HG03280 (cell line): ENCODE measurements at regions not wholly inside any gene's neighbourhood (a gene's known extent, or its start where the extent isn't known, plus 50 kb on each side); places are given as distances from the start of the nearest gene placed in this dataset.

Experiments used
- ATAC-seq: cut with Tn5 transposase; IDR thresholded peaks from one replicate; pipeline ENCODE4 v1.9.1; 2021; ENCODE audit warnings: mild to moderate bottlenecking, moderate library complexity; ENCODE audit not compliant: unreplicated experiment

DNA sequence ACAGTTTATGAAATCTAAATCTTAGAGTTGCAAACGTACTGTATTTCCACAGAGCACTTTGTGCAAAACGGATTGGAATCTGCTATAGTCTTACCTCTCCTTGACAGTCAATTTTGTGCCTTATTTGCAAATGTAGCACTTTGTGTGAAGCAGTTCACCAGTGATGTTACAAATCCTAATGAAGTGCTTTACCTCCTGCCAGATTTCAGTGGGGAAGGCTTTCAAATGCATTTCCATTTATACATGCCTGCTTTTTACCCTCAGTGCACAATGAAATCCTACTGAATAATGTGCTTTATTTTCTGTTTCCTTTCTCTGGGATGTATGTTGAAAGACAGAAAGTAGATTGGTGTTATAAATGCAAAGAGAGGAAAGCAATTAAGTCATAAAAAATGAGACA is 2141.6 kb upstream of the C9orf72 start:
- ATAC-seq = no peak

DNA sequence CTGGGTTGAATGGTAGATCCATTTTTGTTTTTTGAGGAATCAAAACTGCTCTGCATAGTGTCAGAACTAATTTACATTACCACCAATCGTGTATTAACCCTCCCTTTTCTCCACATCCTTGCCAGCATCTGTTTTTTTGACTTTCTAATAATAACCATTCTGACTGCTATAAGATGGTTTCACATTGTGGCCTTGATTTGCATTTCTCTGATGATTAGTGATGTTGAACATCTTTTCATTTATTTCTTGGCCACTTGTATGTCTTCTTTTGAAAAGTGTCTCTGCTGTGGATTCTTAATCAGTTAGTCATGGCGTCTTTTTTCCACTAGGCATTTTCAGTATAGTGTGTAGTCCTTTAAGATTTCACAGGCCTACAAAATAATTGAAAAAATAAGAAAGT is 2144.3 kb upstream of the C9orf72 start:
- ATAC-seq = no peak

DNA sequence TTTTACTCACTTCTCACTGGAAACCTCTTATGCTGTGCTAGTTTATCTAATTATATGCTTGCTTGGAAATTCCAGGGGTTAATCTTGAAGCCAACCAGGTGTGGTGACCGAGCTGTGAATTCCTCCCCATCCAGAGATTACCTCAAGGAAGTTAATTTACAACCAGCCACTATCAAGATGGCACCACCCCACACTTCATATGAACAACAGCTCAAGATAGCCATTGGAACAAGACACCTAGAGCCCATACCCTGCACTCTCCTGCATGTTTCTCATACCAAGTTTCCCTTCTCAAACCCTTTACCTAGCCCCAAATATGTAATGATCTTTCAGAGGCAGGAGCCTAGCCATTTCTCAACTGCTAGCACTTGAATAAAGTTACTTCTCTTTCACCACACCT is 2156.9 kb upstream of the C9orf72 start:
- ATAC-seq = no peak

- no peak for ATAC-seq
Observed at GRCh38 chr9:29740518-29740917, 2167.2 kb upstream of the C9orf72 start.

GRCh38 chr9:29741169-29741568 is 2167.9 kb upstream of the C9orf72 start:
- ATAC-seq = no peak

DNA sequence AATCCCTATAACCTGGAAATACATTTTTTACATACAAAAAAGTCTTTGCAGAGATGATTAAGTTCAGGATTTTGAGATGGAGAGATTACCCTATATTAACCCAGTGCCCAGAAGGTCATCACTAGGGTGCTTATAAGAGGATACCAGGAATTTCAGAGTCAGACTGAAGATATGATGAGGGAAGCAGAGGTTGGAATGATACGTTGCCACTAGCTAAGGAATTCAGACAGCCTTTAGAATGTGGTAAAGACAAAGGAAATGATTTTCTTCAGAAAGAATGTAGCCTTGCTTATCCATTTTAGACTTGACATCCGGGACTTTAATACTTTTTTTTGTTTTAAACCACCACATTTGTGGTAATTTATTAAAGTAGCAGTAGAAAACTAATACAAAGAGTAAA is 2176.8 kb upstream of the C9orf72 start:
- ATAC-seq = no peak

- ATAC-seq = no peak
Observed at GRCh38 chr9:29751226-29751625, 2177.9 kb upstream of the C9orf72 start.

GRCh38 chr9:29753638-29754037 is 2180.4 kb upstream of the C9orf72 start:
- no peak for ATAC-seq

DNA sequence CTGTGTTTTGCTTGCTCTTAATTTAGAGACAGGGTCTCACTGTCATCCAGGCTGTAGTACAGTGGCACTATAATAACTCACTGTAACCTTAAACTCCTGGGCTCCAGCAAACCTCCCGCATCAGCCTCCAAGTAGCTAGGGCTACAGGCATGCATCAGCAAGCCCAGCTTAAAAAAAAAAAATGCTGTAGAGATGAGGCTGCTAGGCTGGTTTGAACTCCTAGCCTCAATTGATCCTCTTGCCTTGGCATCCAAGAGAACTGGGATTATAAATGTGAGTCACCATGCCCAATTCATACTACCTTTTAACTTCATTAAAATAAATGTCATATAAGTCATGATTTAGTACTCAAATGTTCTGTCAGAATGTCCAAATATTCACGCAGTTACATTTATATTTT is 2195.7 kb upstream of the C9orf72 start:
- no peak for ATAC-seq

- ATAC-seq = no peak
Observed at GRCh38 chr9:29773676-29774075, 2200.4 kb upstream of the C9orf72 start.

DNA sequence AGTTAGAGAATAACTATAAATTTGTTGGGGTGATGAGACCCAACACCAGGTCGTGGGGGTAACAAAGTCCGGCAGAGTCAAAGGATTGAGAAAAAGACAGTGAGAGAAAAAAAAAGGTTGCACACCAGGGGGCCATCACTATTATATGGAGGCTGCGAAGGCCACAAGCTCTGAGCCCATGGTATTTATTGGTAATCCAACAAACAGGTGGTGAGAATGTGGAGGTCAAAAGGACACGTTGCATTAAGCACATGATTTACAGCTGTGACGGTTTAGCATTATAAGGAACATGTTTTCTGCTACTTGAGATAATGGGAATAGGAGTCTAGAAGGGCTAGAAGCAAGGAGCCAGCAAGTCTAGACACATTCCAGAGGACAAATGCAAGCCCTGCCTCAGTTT is 2202.2 kb upstream of the C9orf72 start:
- ATAC-seq = no peak

DNA sequence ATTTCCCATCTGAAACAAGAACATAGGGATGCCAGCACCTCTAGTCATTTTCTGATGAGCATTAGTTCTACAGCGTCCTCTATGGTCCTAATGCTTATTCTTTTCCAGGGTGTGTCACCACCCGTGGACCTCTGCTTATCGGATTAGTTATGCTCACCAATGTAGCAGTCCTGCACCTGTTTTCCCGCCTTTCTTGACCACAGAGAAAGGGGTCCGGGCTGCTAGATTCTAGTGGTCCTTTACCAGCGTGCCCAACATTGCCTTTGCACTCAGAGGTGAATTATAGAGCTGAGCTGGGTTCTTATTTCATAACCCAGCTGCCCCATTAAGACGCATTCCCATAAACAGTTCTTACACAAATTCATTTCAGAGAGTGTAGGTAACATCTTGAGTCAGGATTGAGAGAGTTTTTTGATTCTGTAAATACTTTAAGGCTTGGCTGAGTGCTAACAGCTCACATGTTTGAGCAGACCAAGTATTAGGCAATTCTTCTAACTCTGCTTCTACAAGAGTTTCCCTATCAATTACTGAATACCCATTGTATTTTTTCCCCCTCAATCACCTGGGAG is 2205.1 kb upstream of the C9orf72 start:
- ATAC-seq = no peak

- ATAC-seq = no peak
Observed at GRCh38 chr9:29793970-29794369, 2220.7 kb upstream of the C9orf72 start.

DNA sequence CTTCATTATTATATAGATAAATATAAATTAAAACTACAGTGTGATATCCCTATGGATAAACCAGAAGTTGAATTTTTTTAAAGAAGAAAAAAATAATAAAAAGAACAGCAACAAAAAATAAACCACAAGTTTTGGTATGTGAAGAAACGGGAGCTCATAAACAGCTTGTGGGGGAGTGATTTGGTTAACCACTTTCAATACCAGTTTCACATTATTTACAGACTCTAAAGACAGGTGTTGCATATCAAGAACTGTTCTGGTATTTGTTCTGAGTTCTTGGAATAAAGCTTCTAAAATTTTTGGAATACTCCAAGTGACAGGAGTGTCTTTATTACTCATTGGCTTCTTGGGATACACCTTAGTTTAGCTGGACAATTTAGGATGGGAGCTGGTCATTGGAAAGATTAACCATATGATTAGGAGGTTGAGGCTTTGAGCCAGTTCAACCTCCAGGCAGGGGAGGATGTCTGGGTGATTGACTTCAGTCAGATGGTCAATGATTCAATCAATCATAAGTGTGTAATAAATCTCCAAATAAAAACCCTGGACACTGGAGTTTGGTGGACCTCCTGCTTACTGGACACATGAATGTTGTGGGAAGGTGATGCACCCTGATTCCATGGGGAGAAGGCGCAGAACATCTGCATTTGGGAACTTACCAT is 2223.1 kb upstream of the C9orf72 start:
- ATAC-seq = peak; percentile 79

- ATAC-seq = no peak
Observed at GRCh38 chr9:29798599-29798998, 2225.3 kb upstream of the C9orf72 start.

DNA sequence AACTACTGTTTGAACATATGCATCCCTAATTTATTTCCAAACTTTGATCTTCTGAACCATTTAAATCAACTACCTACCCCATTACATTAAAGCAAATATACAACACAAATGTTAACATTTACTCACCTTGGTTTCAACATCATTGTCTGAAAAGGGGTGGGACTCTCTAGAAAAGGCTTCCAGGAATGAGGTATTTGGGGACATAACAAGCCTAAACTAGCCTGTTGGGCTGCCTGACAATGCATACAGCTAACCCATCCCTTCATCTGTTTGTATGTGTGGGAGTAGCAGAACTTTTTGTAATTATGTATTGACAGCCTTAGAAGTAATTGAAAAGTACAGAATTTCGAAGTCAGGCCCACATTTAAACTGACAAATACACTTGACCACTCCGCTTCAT is 2225.9 kb upstream of the C9orf72 start:
- ATAC-seq = no peak

DNA sequence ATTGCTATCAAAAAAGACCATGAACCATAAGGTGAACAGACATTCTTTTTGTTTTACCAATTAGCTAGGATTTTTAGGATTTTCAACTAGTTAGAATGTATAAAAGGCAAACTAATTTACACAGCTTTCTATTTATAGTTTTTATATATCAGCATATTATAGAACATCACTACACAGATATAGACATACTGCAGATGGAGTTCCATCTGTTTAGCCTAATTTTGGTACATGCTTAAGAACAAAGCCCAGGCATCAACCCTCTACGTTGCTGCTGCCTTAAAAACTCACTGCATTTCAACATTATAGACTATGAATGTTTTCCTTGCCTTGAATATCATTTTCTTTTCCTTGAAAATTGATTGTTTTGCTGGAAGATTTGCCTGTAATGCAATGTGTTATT is 2227.5 kb upstream of the C9orf72 start:
- no peak for ATAC-seq

- no peak for ATAC-seq
Observed at GRCh38 chr9:29802454-29802853, 2229.2 kb upstream of the C9orf72 start.

- no peak for ATAC-seq
Observed at GRCh38 chr9:29806937-29807618, 2233.8 kb upstream of the C9orf72 start.

- no peak for ATAC-seq
Observed at GRCh38 chr9:29816954-29817703, 2243.8 kb upstream of the C9orf72 start.

DNA sequence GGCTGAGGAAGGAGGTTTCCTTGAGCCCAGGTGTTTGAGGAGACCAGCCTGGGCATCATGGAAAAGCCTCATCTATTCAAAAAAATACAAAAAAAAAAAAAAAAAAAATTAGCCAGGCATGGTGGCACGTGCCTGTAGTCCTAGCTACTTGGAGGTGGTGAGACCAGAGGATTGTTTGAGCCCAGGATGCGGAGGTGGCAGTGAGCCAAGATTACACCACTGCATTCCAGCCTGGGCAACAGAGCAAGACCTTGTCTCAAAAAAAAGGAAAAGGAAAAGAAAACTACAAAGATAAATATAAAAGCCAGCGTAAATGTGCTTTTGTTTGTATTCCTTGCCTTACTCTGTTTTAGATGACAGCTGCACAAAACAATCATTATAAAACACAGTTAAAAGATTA is 2249.2 kb upstream of the C9orf72 start:
- ATAC-seq = no peak

GRCh38 chr9:29826421-29826820 is 2253.1 kb upstream of the C9orf72 start:
- no peak for ATAC-seq
